CD14-positive monocyte (primary cell): ENCODE measurements at regions not wholly inside any gene's neighbourhood (a gene's known extent, or its start where the extent isn't known, plus 50 kb on each side); places are given as distances from the start of the nearest gene placed in this dataset.

Experiments
- DNase-seq, 3 donors: peaks; one replicate each; pipeline ENCODE4 v3.0.0-alpha.2; 2011 to 2022
- H2AFZ ChIP-seq: 2 replicates; pipeline ENCODE4 v1.6.0; 2012; ENCODE audit warnings: mild to moderate bottlenecking, low read depth, low read length, inconsistent platforms; ENCODE audit not compliant: insufficient read depth, poor library complexity, severe bottlenecking
- H3K27ac ChIP-seq, 2 donors: 1 replicate in 1 of 2; 2 replicates in 1 of 2; pipeline ENCODE4 v1.5.1; 2012 to 2013; ENCODE audit warnings: low read length in 2 of 2, control low read depth in 1 of 2, inconsistent platforms in 1 of 2, low read depth in 1 of 2, mild to moderate bottlenecking in 1 of 2
- H3K27me3 ChIP-seq, 2 donors: one replicate each; pipeline versions ENCODE4 v1.6.0 to v1.6.1; 2011 to 2013; ENCODE audit warnings: low read length in 2 of 2; ENCODE audit not compliant: control insufficient read depth in 2 of 2, insufficient read depth in 2 of 2
- H3K36me3 ChIP-seq, 2 donors: replicated peaks in 1 of 2; 1 replicate in 1 of 2; 2 replicates in 1 of 2; pipeline versions ENCODE4 v1.5.1 to v1.6.1; 2012 to 2013; ENCODE audit warnings: low read length in 2 of 2, control low read depth in 1 of 2, inconsistent platforms in 1 of 2, mild to moderate bottlenecking in 1 of 2; ENCODE audit not compliant: insufficient read depth in 2 of 2, control insufficient read depth in 1 of 2
- H3K4me1 ChIP-seq, 2 donors: 1 replicate in 1 of 2; 2 replicates in 1 of 2; pipeline versions ENCODE4 v1.5.1 to v1.6.1; 2012 to 2013; ENCODE audit warnings: low read length in 2 of 2, control low read depth in 1 of 2, inconsistent platforms in 1 of 2, mild to moderate bottlenecking in 1 of 2, moderate library complexity in 1 of 2; ENCODE audit not compliant: insufficient read depth in 2 of 2, control insufficient read depth in 1 of 2
- H3K4me2 ChIP-seq: replicated peaks from 2 replicates; pipeline ENCODE3; 2012; ENCODE audit warnings: low read length, moderate library complexity, mild to moderate bottlenecking; ENCODE audit not compliant: poor library complexity, severe bottlenecking; ENCODE audit errors: extremely low read depth
- H3K4me3 ChIP-seq, 3 experiments: fragments of 200-600 bp in 1 of 3; sonication (generic) in 1 of 3; replicated peaks in 1 of 3; 1 replicate in 2 of 3; 2 replicates in 1 of 3; pipeline ENCODE4 v1.5.1; 2011 to 2013; ENCODE audit warnings: low read length in 3 of 3, mild to moderate bottlenecking in 3 of 3, control low read depth in 2 of 3, low read depth in 2 of 3, inconsistent platforms in 1 of 3, moderate library complexity in 1 of 3
- H3K79me2 ChIP-seq: 2 replicates; pipeline ENCODE4 v1.6.0; 2012; ENCODE audit warnings: mild to moderate bottlenecking, control low read depth, inconsistent platforms, low read length, moderate library complexity; ENCODE audit not compliant: insufficient read depth
- H3K9ac ChIP-seq: 2 replicates; pipeline ENCODE4 v1.6.0; 2017; ENCODE audit warnings: low read length, mild to moderate bottlenecking; ENCODE audit not compliant: insufficient read depth, poor library complexity, severe bottlenecking
- H3K9me3 ChIP-seq, 2 donors: replicated peaks in 1 of 2; 1 replicate in 1 of 2; 2 replicates in 1 of 2; pipeline versions ENCODE4 v1.5.1 to v1.6.1; 2012 to 2013; ENCODE audit warnings: low read length in 2 of 2, control low read depth in 1 of 2; ENCODE audit not compliant: control insufficient read depth in 1 of 2, insufficient read depth in 1 of 2
- H4K20me1 ChIP-seq: 2 replicates; pipeline ENCODE4 v1.6.0; 2012; ENCODE audit warnings: mild to moderate bottlenecking, low read length, control low read depth, moderate library complexity; ENCODE audit not compliant: insufficient read depth
- H3K27ac Mint-ChIP-seq, 7 donors: one replicate each; pipeline ENCODE4 v1.8.0; 2020; ENCODE audit warnings: mild to moderate bottlenecking in 7 of 7, mixed read lengths in 7 of 7, moderate library complexity in 6 of 7, inconsistent platforms in 2 of 7
- H3K27me3 Mint-ChIP-seq, 3 donors: one replicate each; pipeline ENCODE4 v1.8.0; 2021 to 2022; ENCODE audit warnings: low read depth in 3 of 3, mild to moderate bottlenecking in 3 of 3, mixed read lengths in 3 of 3, moderate library complexity in 3 of 3, inconsistent platforms in 1 of 3
- H3K36me3 Mint-ChIP-seq, 2 donors: one replicate each; pipeline ENCODE4 v1.8.0; 2020; ENCODE audit warnings: mixed read lengths in 2 of 2, inconsistent platforms in 1 of 2, mild to moderate bottlenecking in 1 of 2
- H3K4me1 Mint-ChIP-seq: one replicate; pipeline ENCODE4 v1.8.0; 2020; ENCODE audit warnings: mild to moderate bottlenecking, mixed read lengths
- H3K4me3 Mint-ChIP-seq, 2 donors: one replicate each; pipeline ENCODE4 v1.8.0; 2020; ENCODE audit warnings: mild to moderate bottlenecking in 2 of 2, mixed read lengths in 2 of 2, moderate library complexity in 1 of 2
- H3K9me3 Mint-ChIP-seq, 7 donors: one replicate each; pipeline ENCODE4 v1.8.0; 2020 to 2022; ENCODE audit warnings: mixed read lengths in 7 of 7, mild to moderate bottlenecking in 6 of 7, moderate library complexity in 6 of 7, inconsistent platforms in 2 of 7
- WGBS: methylation state at CpG from one replicate; pipeline ENCODE4 v1.1.5; 2013; ENCODE audit warnings: missing lambda C conversion rate; ENCODE audit not compliant: insufficient coverage; 5-methylcytosine and 5-hydroxymethylcytosine counted together
- intact Hi-C, 2 donors: fragments of 100-400 bp; cut with micrococcal nuclease; formaldehyde crosslinking; loops; one replicate each; pipeline versions ENCODE4 v1.15.0 to v1.15.1; 2023
- TF ChIP-seq, protein P1 (sequence below): fragments of 200-600 bp; IDR thresholded peaks from one replicate; pipeline ENCODE4 v1.8.0; 2022; ENCODE audit warnings: antibody characterized with exemption, mild to moderate bottlenecking

- Histone ChIP-seq H3K79me2 (no peaks in the 10 kb centered on the region), H3K9ac (no peak overlapping the region), H3K4me3 (no peak overlapping the region), H3K36me3 (no peaks in the 10 kb centered on the region), H3K27me3 (no peaks in the 10 kb centered on the region), H3K4me1 (no peaks in the 10 kb centered on the region), H3K4me2 (no peak overlapping the region), H2AFZ (no peak overlapping the region), H3K9me3 (peaks cover 9 to 11% of the 10 kb centered on the region in 2 donors), H3K27ac (no peak overlapping the region), H4K20me1 (no peaks in the 10 kb centered on the region)
- intact Hi-C loops: no loop called here
- TF ChIP-seq, protein P1, sequence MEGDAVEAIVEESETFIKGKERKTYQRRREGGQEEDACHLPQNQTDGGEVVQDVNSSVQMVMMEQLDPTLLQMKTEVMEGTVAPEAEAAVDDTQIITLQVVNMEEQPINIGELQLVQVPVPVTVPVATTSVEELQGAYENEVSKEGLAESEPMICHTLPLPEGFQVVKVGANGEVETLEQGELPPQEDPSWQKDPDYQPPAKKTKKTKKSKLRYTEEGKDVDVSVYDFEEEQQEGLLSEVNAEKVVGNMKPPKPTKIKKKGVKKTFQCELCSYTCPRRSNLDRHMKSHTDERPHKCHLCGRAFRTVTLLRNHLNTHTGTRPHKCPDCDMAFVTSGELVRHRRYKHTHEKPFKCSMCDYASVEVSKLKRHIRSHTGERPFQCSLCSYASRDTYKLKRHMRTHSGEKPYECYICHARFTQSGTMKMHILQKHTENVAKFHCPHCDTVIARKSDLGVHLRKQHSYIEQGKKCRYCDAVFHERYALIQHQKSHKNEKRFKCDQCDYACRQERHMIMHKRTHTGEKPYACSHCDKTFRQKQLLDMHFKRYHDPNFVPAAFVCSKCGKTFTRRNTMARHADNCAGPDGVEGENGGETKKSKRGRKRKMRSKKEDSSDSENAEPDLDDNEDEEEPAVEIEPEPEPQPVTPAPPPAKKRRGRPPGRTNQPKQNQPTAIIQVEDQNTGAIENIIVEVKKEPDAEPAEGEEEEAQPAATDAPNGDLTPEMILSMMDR: no peak
- H3K27ac Mint-ChIP-seq: no peak overlapping the region
- peaks cover 12 to 18% (median 15%) of the 10 kb centered on the region in 7 donors for H3K9me3 Mint-ChIP-seq
- WGBS: 100% methylated on average over 3 of the region's 3 CpGs
- no peak overlapping the region for H3K4me3 Mint-ChIP-seq
- no peaks in the 10 kb centered on the region for H3K4me1 Mint-ChIP-seq
- no peak for DNase-seq
- peaks cover 0 to 3% (median 0%) of the 10 kb centered on the region in 3 donors for H3K27me3 Mint-ChIP-seq
- no peaks in the 10 kb centered on the region for H3K36me3 Mint-ChIP-seq
These were observed 243.9 kb downstream of the TMEM167A start for GRCh38 chr5:82833277-82833676.

- TF ChIP-seq, protein P1: no peak
- H3K4me3 Mint-ChIP-seq: no peak overlapping the region
- no peaks in the 10 kb centered on the region for H4K20me1 ChIP-seq
- no peaks in the 10 kb centered on the region for H3K4me1 Mint-ChIP-seq
- no peak overlapping the region for H3K4me2 ChIP-seq
- no peak overlapping the region for H3K27ac ChIP-seq
- H3K36me3 Mint-ChIP-seq: no peaks in the 10 kb centered on the region
- no CpG with 5 or more reads among the region's 2 CpGs for WGBS
- no peak overlapping the region for H3K27ac Mint-ChIP-seq
- peaks cover 10 to 18% (median 13%) of the 10 kb centered on the region in 7 donors for H3K9me3 Mint-ChIP-seq
- no peak overlapping the region for H2AFZ ChIP-seq
- intact Hi-C loops: no loop called here
- H3K27me3 ChIP-seq: no peaks in the 10 kb centered on the region
- no peak overlapping the region for H3K4me3 ChIP-seq
- peaks cover 9 to 11% of the 10 kb centered on the region in 2 donors for H3K9me3 ChIP-seq
- H3K36me3 ChIP-seq: no peaks in the 10 kb centered on the region
- no peak for DNase-seq
- no peaks in the 10 kb centered on the region for H3K27me3 Mint-ChIP-seq
- no peaks in the 10 kb centered on the region for H3K4me1 ChIP-seq
- H3K9ac ChIP-seq: no peak overlapping the region
- H3K79me2 ChIP-seq: no peaks in the 10 kb centered on the region
These were observed 244.7 kb downstream of the TMEM167A start for GRCh38 chr5:82832445-82832844.
